ENCODE measurements at regions not wholly inside any gene's neighbourhood (a gene's known extent, or its start where the extent isn't known, plus 50 kb on each side); places are given as distances from the start of the nearest gene placed in this dataset.

DNA sequence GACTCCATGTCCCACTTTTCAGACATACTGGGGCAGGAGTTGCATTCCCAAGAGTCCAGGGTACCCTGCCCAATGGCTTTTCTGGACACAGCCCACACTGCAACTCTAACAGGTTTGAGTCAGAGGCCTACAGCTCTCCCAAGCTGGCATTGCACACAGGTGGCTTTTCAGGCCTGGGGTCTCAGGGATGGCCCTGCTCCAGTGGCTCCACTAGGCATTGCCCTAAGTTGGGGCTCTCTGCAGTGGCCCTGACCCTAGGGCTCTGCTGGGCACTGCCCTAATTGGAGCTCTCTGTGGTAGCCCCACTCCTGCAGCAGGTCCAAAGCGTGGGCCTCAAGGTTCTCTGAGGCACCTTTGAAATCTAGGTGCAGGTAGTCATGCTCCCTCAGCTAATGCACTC, 408.8 kb downstream of the SUCLA2 start:
- CTCF ChIA-PET: no interaction called here
- H3K9ac ChIP-seq (replicated peaks; ENCODE audit: extremely low read depth, insufficient read depth, low read length): no peak overlapping the region
- no peak for DNase-seq (ENCODE audit: low read depth, low spot score)
- H3K4me2 ChIP-seq (ENCODE audit: insufficient read depth, low read length): no peak overlapping the region
- H2AFZ ChIP-seq (ENCODE audit: low read depth, low read length): no peak overlapping the region
- peaks cover 10% of the 10 kb centered on the region for H3K9me3 ChIP-seq (replicated peaks; ENCODE audit: control insufficient read depth, insufficient read depth, low read length)
- H3K27me3 ChIP-seq (ENCODE audit: control insufficient read depth in 2 of 2, insufficient read depth in 2 of 2, low read length in 2 of 2): no peaks in the 10 kb centered on the region
- no peaks in the 10 kb centered on the region for H3K36me3 ChIP-seq (ENCODE audit: control insufficient read depth in 2 of 2, extremely low read depth in 1 of 2, insufficient read depth in 2 of 2, low read length in 2 of 2)
- FAIRE-seq: no peak
- no TSS peak for BruUV-seq (replicated peaks)
- no peak overlapping the region for H3K4me3 ChIP-seq (replicated peaks in 1 of 3; ENCODE audit: insufficient read depth in 1 of 3, low read depth in 1 of 3, low read length in 3 of 3)
- intact Hi-C loops (cut with micrococcal nuclease) (no loop called here), dilution Hi-C loops (cut with MboI; ENCODE audit: extremely low pct_ligation_motif_present, low sequenced_read_pairs) (no loop called here)
- TF ChIP-seq, protein P1, sequence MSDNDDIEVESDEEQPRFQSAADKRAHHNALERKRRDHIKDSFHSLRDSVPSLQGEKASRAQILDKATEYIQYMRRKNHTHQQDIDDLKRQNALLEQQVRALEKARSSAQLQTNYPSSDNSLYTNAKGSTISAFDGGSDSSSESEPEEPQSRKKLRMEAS (IDR thresholded peaks at IDR 0.05; ENCODE audit: insufficient read depth, insufficient read length): no peak
- TF ChIP-seq EZH2 (IDR thresholded peaks at IDR 0.05; ENCODE audit: borderline replicate concordance, low read depth, low read length, severe bottlenecking): no peak
- TF ChIP-seq MYC (IDR thresholded peaks at IDR 0.05; ENCODE audit: low read depth, low read length): no peak
- TF ChIP-seq FOS (IDR thresholded peaks at IDR 0.05; ENCODE audit: borderline replicate concordance, insufficient read depth, low read length): no peak
- no peak for TF ChIP-seq POLR2AphosphoS5 (IDR thresholded peaks at IDR 0.05; ENCODE audit: insufficient read depth, low read depth, low read length)
- TF ChIP-seq CTCF (IDR thresholded peaks at IDR 0.05; ENCODE audit: extremely low read depth in 1 of 2, insufficient read depth in 1 of 2, low read depth in 1 of 2, low read length in 2 of 2): no peak
- TF ChIP-seq GATA2 (IDR thresholded peaks at IDR 0.05; ENCODE audit: insufficient read depth, insufficient read length, low read depth, low read length): no peak
- no peak for TF ChIP-seq JUN (IDR thresholded peaks at IDR 0.05; ENCODE audit: borderline replicate concordance, insufficient read depth, insufficient read length, low read depth)
- no peak for TF ChIP-seq POLR2A (IDR thresholded peaks at IDR 0.05; ENCODE audit: low read depth, low read length)
- H4K20me1 ChIP-seq (replicated peaks; ENCODE audit: control insufficient read depth, extremely low read depth, insufficient read depth, low read length): no peaks in the 10 kb centered on the region
- no peak overlapping the region for H3K27ac ChIP-seq (ENCODE audit: insufficient read depth, low read depth, low read length)
- POLR2A ChIA-PET: no interaction called here
- no peaks in the 10 kb centered on the region for H3K79me2 ChIP-seq (ENCODE audit: control insufficient read depth, insufficient read depth, low read length)
- H3K4me1 ChIP-seq (ENCODE audit: control insufficient read depth, extremely low read depth, insufficient read depth, low read length): no peaks in the 10 kb centered on the region
- no peaks in the 10 kb centered on the region for H3K9me1 ChIP-seq (replicated peaks; ENCODE audit: control insufficient read depth, extremely low read depth, insufficient read depth, low read length)
